ENCODE measurements at regions not wholly inside any gene's neighbourhood (a gene's known extent, or its start where the extent isn't known, plus 50 kb on each side); places are given as distances from the start of the nearest gene placed in this dataset.
"Not testable (repeated sequence)": the region's sequence is repeated elsewhere in the genome, so short reads cannot be mapped to it uniquely, and the experiment has no call there.

- DNase-seq (ENCODE audit: low spot score), result no peak
- H3K9ac ChIP-seq (ENCODE audit: low read depth in 1 of 2, low read length in 2 of 2), result no peak overlapping the region
- TF ChIP-seq HNF4G (IDR thresholded peaks at IDR 0.05) (no peak), CTCF (IDR thresholded peaks at IDR 0.05; ENCODE audit: low read depth, low read length, missing input control) (no peak), EGR1 (IDR thresholded peaks at IDR 0.05; ENCODE audit: low read depth in 2 of 2) (no peak), RXRA (IDR thresholded peaks at IDR 0.05) (no peak), REST (IDR thresholded peaks at IDR 0.05) (no peak), FOXA2 (IDR thresholded peaks at IDR 0.05) (no peak), NR2F2 (IDR thresholded peaks at IDR 0.05) (no peak), FOXA1 (IDR thresholded peaks at IDR 0.05) (no peak), SP1 (IDR thresholded peaks at IDR 0.05) (no peak), HNF4A (conservative IDR thresholded peaks at IDR 0.05) (no peak), ZBTB33 (IDR thresholded peaks at IDR 0.05) (no peak), YY1 (IDR thresholded peaks at IDR 0.05) (no peak)
- no peak overlapping the region for H3K4me3 ChIP-seq (ENCODE audit: low read depth in 1 of 3, low read length in 3 of 3)
- WGBS, result 85% methylated on average over 6 of the region's 6 CpGs
- no peaks in the 10 kb centered on the region for H3K27me3 ChIP-seq (ENCODE audit: control insufficient read depth in 4 of 4, insufficient read depth in 4 of 4, low read length in 3 of 4)
- H3K36me3 ChIP-seq (ENCODE audit: control insufficient read depth in 4 of 4, insufficient read depth in 3 of 4, low read depth in 1 of 4, low read length in 3 of 4), result no peaks in the 10 kb centered on the region
- no peaks in the 10 kb centered on the region for H3K4me1 ChIP-seq (ENCODE audit: control insufficient read depth in 4 of 4, insufficient read depth in 4 of 4, low read length in 3 of 4)
- no peaks in the 10 kb centered on the region for H3K9me3 ChIP-seq (ENCODE audit: control insufficient read depth in 4 of 4, low read length in 3 of 4)
- no peak overlapping the region for H3K27ac ChIP-seq (ENCODE audit: low read depth in 1 of 2, low read length in 2 of 2)
Measured at GRCh38 chr14:86911486-86911885, 1081.5 kb downstream of the GALC start.

- not testable (repeated sequence) for H3K9me3 ChIP-seq (ENCODE audit: control insufficient read depth in 4 of 4, low read length in 3 of 4); DNase-seq (ENCODE audit: low spot score); H3K9ac ChIP-seq (ENCODE audit: low read depth in 1 of 2, low read length in 2 of 2); H3K4me3 ChIP-seq (ENCODE audit: low read depth in 1 of 3, low read length in 3 of 3); H3K4me1 ChIP-seq (ENCODE audit: control insufficient read depth in 4 of 4, insufficient read depth in 4 of 4, low read length in 3 of 4); H3K27ac ChIP-seq (ENCODE audit: low read depth in 1 of 2, low read length in 2 of 2); H3K27me3 ChIP-seq (ENCODE audit: control insufficient read depth in 4 of 4, insufficient read depth in 4 of 4, low read length in 3 of 4); H3K36me3 ChIP-seq (ENCODE audit: control insufficient read depth in 4 of 4, insufficient read depth in 3 of 4, low read depth in 1 of 4, low read length in 3 of 4)
- 95% methylated on average over 48 of the region's 48 CpGs for WGBS
Measured at GRCh38 chr14:86905386-86905926, 1087.5 kb downstream of the GALC start.
